Tibial nerve (tissue), 4 donors: ENCODE measurements at regions not wholly inside any gene's neighbourhood (a gene's known extent, or its start where the extent isn't known, plus 50 kb on each side); places are given as distances from the start of the nearest gene placed in this dataset.

Experiments
- CTCF ChIP-seq, 5 experiments: fragments of 200-600 bp in 3 of 5; fragments of 450-650 bp in 2 of 5; sonication (generic) in 3 of 5; IDR thresholded peaks; one replicate each; pipeline ENCODE4 v1.5.1; 2016 to 2019; ENCODE audit warnings: antibody characterized with exemption in 5 of 5, mild to moderate bottlenecking in 3 of 5, moderate library complexity in 2 of 5
- EP300 ChIP-seq, 2 donors: sonication (generic); formaldehyde crosslinking; IDR thresholded peaks; one replicate each; pipeline ENCODE4 v1.6.1; 2017; ENCODE audit warnings: antibody characterized with exemption in 2 of 2, mild to moderate bottlenecking in 1 of 2
- POLR2A ChIP-seq, 2 donors: fragments of 450-650 bp; IDR thresholded peaks; one replicate each; pipeline ENCODE4 v1.6.1; 2017; ENCODE audit warnings: antibody characterized with exemption in 2 of 2, mild to moderate bottlenecking in 2 of 2, moderate library complexity in 2 of 2

DNA sequence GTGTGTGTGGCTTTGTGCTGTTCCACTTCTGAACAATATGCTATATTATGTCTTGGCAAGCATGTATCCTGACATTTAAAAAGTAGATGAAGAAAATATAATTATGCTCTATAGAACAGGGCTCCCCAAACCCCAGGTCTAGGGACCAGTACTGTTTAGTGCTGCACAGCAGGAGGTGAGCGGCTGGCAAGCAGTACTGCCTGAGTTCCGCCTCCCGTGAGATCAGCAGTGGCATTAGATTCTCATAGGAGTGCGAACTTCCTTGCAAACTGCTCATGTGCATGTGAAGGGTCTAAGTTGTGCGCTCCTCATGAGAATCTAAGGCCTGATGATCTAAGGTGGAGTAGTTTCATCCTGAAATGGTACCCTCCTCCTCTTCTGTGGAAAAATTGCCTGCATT is 979.1 kb upstream of the CTNND2 start:
- no peak for TF ChIP-seq CTCF (IDR thresholded peaks at IDR 0.05)
- TF ChIP-seq POLR2A (IDR thresholded peaks at IDR 0.05), result no peak
- no peak for TF ChIP-seq EP300 (IDR thresholded peaks at IDR 0.05)
